MM.1S (cell line): ENCODE measurements at regions not wholly inside any gene's neighbourhood (a gene's known extent, or its start where the extent isn't known, plus 50 kb on each side); places are given as distances from the start of the nearest gene placed in this dataset.

ENCODE experiments used
- DNase-seq: peaks from one replicate; pipeline ENCODE4 v3.0.0-alpha.2; 2015
- H2AFZ ChIP-seq: fragments of 300-600 bp; sonication (generic); 2 replicates; pipeline ENCODE4 v1.6.0; 2016; ENCODE audit warnings: antibody characterized with exemption, low read length
- H3F3A ChIP-seq: fragments of 300-600 bp; sonication (generic); 2 replicates; pipeline ENCODE4 v1.6.1; 2016; ENCODE audit warnings: mild to moderate bottlenecking, antibody characterized with exemption, low read length, moderate library complexity, mixed read lengths; ENCODE audit not compliant: insufficient read depth
- H3K27ac ChIP-seq: fragments of 300-600 bp; sonication (generic); 2 replicates; pipeline ENCODE4 v1.5.1; 2016; ENCODE audit warnings: mild to moderate bottlenecking, low read length
- H3K27me3 ChIP-seq: fragments of 300-600 bp; sonication (generic); replicated peaks from 2 replicates; pipeline ENCODE4 v1.6.0; 2016; ENCODE audit warnings: low read length; ENCODE audit not compliant: insufficient read depth
- H3K36me3 ChIP-seq: fragments of 300-600 bp; sonication (generic); replicated peaks from 2 replicates; pipeline ENCODE4 v1.6.1; 2016; ENCODE audit warnings: mild to moderate bottlenecking, low read length, mixed read lengths; ENCODE audit not compliant: insufficient read depth
- H3K4me1 ChIP-seq: fragments of 300-600 bp; sonication (generic); 2 replicates; pipeline ENCODE4 v1.6.1; 2016; ENCODE audit warnings: low read length, mixed read lengths
- H3K4me2 ChIP-seq: fragments of 300-600 bp; sonication (generic); 2 replicates; pipeline ENCODE4 v1.6.0; 2016; ENCODE audit warnings: low read depth, low read length
- H3K4me3 ChIP-seq: fragments of 300-600 bp; sonication (generic); 2 replicates; pipeline ENCODE4 v1.5.1; 2016; ENCODE audit warnings: low read length, mixed read lengths
- H3K79me2 ChIP-seq: fragments of 300-600 bp; sonication (generic); 2 replicates; pipeline ENCODE4 v1.6.1; 2016; ENCODE audit warnings: mixed run types, low read length, mixed read lengths
- H3K9ac ChIP-seq: fragments of 300-600 bp; sonication (generic); 2 replicates; pipeline ENCODE4 v1.6.1; 2016; ENCODE audit warnings: low read length, mixed read lengths
- H3K9me2 ChIP-seq: fragments of 300-600 bp; sonication (generic); replicated peaks from 2 replicates; pipeline ENCODE4 v1.6.1; 2016; ENCODE audit warnings: mild to moderate bottlenecking, low read length, mixed read lengths; ENCODE audit not compliant: insufficient read depth
- H3K9me3 ChIP-seq: fragments of 300-600 bp; sonication (generic); replicated peaks from 2 replicates; pipeline ENCODE4 v1.6.1; 2016; ENCODE audit warnings: mild to moderate bottlenecking, low read length, mixed read lengths; ENCODE audit not compliant: insufficient read depth
- H4K20me1 ChIP-seq: fragments of 300-600 bp; sonication (generic); 2 replicates; pipeline ENCODE4 v1.6.1; 2016; ENCODE audit warnings: mild to moderate bottlenecking, low read length, moderate library complexity, mixed read lengths; ENCODE audit not compliant: insufficient read depth
- CTCF ChIP-seq: fragments of 300-600 bp; sonication (generic); IDR thresholded peaks from 2 replicates; pipeline ENCODE4 v1.5.1; 2016; ENCODE audit warnings: antibody characterized with exemption, low read length, mixed read lengths
- EZH2 ChIP-seq: fragments of 300-600 bp; sonication (generic); optimal IDR thresholded peaks from 2 replicates; pipeline ENCODE3; 2017; ENCODE audit warnings: low read depth, mild to moderate bottlenecking, antibody characterized with exemption, low read length, mixed read lengths
- EZH2phosphoT487 ChIP-seq: fragments of 300-600 bp; sonication (generic); IDR thresholded peaks from 2 replicates; pipeline ENCODE4 v1.6.1; 2018; ENCODE audit warnings: antibody characterized with exemption, low read length

GRCh38 chr10:107754814-107755213, 590.3 kb upstream of the SORCS1 start:
- DNase-seq = no peak
- H4K20me1 ChIP-seq = no peaks in the 10 kb centered on the region
- no peak overlapping the region for H3K4me3 ChIP-seq
- H3K36me3 ChIP-seq = no peaks in the 10 kb centered on the region; the same call in 1 of the 2 replicates
- H3K79me2 ChIP-seq = no peaks in the 10 kb centered on the region
- H3K9me3 ChIP-seq = no peaks in the 10 kb centered on the region
- no peak overlapping the region for H3K9ac ChIP-seq
- H3F3A ChIP-seq = no peaks in the 10 kb centered on the region
- H3K4me1 ChIP-seq = no peaks in the 10 kb centered on the region
- H3K4me2 ChIP-seq = no peak overlapping the region
- no peaks in the 10 kb centered on the region for H3K27me3 ChIP-seq
- no peaks in the 10 kb centered on the region for H3K9me2 ChIP-seq
- H2AFZ ChIP-seq = no peak overlapping the region
- no peak for TF ChIP-seq EZH2
- no peak for TF ChIP-seq CTCF
- TF ChIP-seq EZH2phosphoT487 = no peak
- H3K27ac ChIP-seq = no peak overlapping the region

GRCh38 chr10:107749235-107749634, 584.7 kb upstream of the SORCS1 start:
- no peak overlapping the region for H3K4me3 ChIP-seq
- no peaks in the 10 kb centered on the region for H3K9me3 ChIP-seq
- no peak overlapping the region for H3K4me2 ChIP-seq
- H3K27ac ChIP-seq = no peak overlapping the region
- H3F3A ChIP-seq = no peaks in the 10 kb centered on the region
- no peak overlapping the region for H2AFZ ChIP-seq
- no peaks in the 10 kb centered on the region for H3K9me2 ChIP-seq
- DNase-seq = no peak
- no peak overlapping the region for H3K9ac ChIP-seq
- H4K20me1 ChIP-seq = no peaks in the 10 kb centered on the region
- no peaks in the 10 kb centered on the region; the same call in 1 of the 2 replicates for H3K36me3 ChIP-seq
- H3K79me2 ChIP-seq = no peaks in the 10 kb centered on the region
- no peaks in the 10 kb centered on the region for H3K4me1 ChIP-seq
- TF ChIP-seq EZH2phosphoT487 = no peak
- no peaks in the 10 kb centered on the region for H3K27me3 ChIP-seq

GRCh38 chr10:107747851-107748250, 583.3 kb upstream of the SORCS1 start:
- Histone ChIP-seq H3K4me2 (no peak overlapping the region), H3K79me2 (no peaks in the 10 kb centered on the region), H3K27ac (no peak overlapping the region), H3F3A (no peaks in the 10 kb centered on the region), H4K20me1 (no peaks in the 10 kb centered on the region), H3K9ac (no peak overlapping the region), H2AFZ (no peak overlapping the region), H3K36me3 (no peaks in the 10 kb centered on the region), H3K9me2 (no peaks in the 10 kb centered on the region), H3K27me3 (no peaks in the 10 kb centered on the region), H3K4me3 (no peak overlapping the region), H3K4me1 (no peaks in the 10 kb centered on the region), H3K9me3 (no peaks in the 10 kb centered on the region)
- TF ChIP-seq EZH2phosphoT487 (no peak), CTCF (no peak), EZH2 (no peak)
- no peak for DNase-seq

- Histone ChIP-seq H3K4me2 (no peak overlapping the region), H3K36me3 (no peaks in the 10 kb centered on the region)
- no peak for TF ChIP-seq EZH2phosphoT487
- no peak for TF ChIP-seq CTCF
- TF ChIP-seq EZH2 = no peak
These were observed 577.5 kb upstream of the SORCS1 start for GRCh38 chr10:107741971-107742370.

More at GRCh38 chr10:107741971-107742370, 577.5 kb upstream of the SORCS1 start:
- H2AFZ ChIP-seq = no peak overlapping the region
- no peaks in the 10 kb centered on the region for H4K20me1 ChIP-seq
- H3K9me3 ChIP-seq = no peaks in the 10 kb centered on the region
- H3K9me2 ChIP-seq = no peaks in the 10 kb centered on the region
- DNase-seq = no peak
- H3K27me3 ChIP-seq = no peaks in the 10 kb centered on the region
- H3K79me2 ChIP-seq = no peaks in the 10 kb centered on the region
- no peaks in the 10 kb centered on the region for H3K4me1 ChIP-seq
- no peak overlapping the region for H3K4me3 ChIP-seq
- H3K27ac ChIP-seq = no peak overlapping the region
- no peaks in the 10 kb centered on the region for H3F3A ChIP-seq
- no peak overlapping the region for H3K9ac ChIP-seq
